GM21526 (cell line): ENCODE measurements at regions not wholly inside any gene's neighbourhood (a gene's known extent, or its start where the extent isn't known, plus 50 kb on each side); places are given as distances from the start of the nearest gene placed in this dataset.

Source experiments
- ATAC-seq: cut with Tn5 transposase; IDR thresholded peaks from one replicate; pipeline ENCODE4 v1.9.1; 2021; ENCODE audit warnings: moderate library complexity; ENCODE audit not compliant: unreplicated experiment, low FRiP score

DNA sequence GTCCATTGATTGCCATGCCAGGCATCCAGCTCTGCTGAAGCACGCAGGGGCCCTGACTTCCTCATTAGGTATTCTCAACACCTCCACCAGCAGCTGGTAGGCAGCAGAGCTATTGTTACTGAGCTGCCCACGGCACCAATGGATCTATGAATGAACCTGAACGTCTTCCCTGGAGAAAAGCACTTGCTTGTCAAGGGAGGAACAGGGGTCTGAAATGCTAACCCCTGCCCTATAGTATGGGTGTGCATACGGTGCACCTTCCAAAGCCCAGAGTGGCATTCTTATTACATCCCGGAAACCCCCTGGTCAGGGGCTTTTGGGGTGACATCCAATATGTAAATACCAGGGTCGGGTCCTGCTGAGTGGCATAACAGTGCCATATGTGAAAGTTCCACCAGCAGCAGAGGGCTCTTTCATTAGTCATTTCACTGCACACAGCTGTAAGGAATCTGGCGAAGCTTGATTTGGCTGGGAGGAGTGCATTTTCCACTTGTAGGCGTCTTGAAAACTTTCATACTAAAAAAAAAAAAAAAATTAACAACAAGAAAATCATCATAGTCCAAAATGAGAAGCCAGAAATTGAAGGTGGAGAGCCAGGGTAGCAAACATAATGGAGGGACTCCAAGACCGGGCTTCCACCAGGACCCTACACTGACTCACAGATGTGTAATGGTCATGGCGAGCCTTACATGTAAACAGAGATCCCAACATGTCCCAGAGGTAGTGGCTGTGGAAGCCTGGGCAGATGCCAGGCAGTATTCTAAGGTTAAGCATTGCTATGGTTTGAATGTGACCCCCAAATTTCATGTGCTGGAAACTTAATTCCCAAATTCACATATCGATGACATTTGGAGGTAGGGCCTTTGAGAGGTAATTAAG, 58.8 kb upstream of the PRDX6 start:
- ATAC-seq = no peak

DNA sequence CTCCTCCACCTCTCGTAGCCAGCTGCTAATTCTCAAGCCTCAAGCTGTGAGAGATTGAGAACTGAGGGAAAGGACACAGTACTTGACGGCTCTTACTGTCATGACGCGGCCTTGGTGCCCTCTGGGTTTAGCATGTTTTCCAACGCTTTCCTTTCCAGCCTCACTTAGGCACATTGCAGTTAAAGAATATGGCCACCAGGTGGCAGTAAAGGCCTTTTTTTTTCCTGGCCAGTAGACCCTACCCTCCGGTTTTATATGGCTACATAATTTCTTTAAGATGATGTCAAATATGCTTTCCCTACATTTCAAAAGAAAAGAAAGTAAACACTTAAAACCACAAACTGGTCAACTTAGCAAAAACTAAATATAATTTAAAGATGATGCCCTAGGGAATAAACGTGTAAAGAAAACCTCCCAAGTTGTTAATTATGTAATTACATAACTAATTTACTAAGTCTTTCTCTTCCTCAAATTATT, 56.8 kb upstream of the PRDX6 start:
- ATAC-seq = no peak

DNA sequence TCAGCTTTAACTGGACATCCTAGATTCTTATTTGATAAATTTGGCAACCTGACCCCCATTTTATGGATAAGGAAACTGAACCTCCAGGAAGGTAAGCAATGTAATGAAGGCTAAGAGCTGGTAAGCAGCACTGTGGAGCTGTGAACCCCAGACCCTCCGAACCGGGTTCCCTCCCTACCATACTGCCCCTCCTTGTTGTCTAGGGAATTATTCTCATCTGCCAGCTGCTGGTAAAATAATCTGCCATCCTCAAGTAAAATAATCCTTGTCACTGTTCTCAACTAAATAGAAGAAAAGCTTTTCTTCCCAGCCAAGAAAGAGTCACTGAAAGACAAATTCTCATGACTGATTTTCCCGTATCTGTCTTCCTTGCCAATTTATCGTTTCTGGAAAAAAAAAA, 55.8 kb upstream of the PRDX6 start:
- ATAC-seq = no peak

DNA sequence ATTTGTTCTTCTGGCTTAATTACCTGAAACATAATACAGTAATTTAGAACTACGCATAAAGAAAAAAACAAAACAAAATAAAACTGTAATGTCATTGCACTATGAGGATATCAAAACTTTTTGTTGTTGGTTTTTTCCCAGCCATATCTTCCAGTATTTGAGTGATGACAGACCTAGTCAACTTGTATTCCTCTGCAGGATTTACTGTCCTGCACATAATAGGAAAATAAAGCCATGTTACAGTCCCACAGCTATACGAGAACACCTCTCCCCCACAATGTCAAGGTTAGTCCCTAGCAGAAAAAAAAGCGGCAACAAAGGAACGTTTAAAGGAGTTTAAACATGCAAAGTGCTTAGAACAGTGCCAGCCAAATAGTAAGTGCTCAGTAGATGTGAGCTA, 55.3 kb upstream of the PRDX6 start:
- ATAC-seq = no peak

DNA sequence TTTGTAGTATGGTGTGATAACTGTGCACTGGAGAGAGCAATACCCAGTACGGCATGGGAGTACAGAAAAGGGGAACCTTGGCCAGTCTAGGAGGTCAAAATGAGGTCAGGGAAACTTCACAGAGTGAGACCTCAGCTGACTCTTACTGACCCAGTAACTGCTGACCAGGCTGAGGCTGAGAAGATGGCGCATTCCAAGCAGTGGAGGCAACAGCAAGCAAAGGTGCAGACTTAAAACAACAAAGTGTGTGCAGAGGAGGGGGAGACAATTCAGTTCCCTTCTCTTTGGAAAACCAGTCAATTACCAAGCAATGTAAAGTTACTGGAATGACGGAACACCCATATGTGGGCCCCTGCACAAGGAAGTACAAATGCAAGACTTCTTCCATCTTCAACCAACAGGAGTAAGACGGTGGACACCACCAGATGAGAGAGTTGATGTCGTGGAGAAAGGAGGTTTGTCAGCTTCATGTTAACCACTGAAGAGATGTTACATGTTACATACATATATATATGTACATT, 54.6 kb upstream of the PRDX6 start:
- no peak for ATAC-seq

DNA sequence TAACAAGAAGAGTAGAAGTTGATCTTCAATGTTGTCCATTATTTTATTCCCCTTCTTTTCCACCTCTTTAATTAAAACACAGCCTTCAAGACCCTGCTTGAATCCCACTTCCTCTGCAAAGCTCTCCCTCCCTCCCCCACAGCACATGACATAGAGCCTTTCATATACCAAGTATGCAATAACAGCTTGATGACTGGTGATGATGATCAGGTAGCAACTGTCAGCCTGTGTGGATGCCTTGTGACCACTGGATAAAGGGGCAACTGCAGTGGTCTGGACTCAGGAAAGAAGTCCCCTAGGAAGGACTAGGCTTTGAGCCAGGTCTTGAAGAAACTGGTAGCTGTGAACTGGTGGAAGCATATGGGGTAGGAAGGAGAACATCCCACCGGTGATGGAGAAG, 53.8 kb upstream of the PRDX6 start:
- no peak for ATAC-seq

DNA sequence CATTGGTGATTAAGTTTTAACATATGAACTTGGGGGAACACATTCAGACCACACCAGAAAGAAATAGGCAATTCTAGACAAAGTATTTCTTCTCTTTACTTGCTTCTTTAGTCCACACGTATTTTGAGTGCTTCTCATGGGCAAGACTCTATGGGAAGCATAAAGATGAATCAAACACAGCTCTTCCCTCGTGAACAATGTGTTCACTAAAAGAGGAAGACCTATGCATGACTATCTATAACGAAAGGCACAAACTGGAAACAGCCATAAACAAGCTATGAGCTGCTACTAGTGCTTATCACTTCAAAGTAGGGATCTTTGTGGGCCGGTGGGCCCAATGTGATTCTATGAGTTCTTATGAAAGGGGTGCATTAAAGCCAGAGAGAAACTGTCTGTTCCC, 53.0 kb upstream of the PRDX6 start:
- ATAC-seq = no peak

DNA sequence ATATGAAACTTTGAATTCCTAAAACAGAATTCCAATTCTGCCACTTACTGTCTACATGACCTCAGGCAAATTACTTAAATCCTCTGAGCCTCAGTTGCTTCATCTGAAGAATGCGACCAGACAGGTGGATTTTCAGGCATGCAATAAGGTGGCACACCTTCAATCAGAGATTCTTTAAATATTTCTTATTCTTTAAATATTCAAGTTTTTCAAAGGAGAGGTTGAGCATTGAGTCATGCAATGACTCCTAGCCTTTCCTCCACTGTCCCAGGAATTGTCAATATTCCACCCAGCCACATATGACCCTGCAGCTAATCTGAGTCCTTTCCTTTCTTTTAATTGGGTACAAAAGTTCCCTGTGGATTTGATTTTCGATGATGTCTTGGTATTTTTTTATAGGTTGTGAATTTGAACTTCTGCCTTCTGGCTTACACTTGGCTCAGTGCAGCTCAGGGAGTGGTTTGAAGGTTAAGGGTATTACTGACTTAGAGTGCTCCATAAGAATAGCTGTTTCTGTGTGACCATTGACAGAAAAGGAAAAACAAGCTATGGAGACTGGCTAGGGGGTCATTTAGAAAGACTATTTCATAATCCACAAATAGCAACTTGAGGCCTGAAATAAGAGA, 52.2 kb upstream of the PRDX6 start:
- ATAC-seq = no peak

DNA sequence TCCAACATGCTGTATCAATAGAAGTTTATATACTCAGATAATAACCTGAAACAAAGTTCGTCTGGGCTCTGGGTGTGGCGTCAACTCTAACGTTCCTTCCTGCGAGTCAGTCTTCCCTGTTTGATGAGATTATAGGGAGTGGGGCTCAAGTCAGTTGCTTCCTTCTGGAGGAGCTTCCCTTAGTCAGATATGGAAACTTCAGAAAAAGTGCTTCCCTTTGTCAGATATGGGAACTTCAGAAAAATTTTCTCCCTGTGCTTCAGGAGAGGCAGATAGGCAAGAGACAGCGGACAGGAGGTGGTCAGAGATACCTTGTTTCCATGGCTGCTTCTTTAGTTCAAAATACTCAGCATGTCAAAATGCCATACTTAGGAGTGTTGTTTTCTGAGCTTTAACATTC, 51.1 kb upstream of the PRDX6 start:
- ATAC-seq = no peak

DNA sequence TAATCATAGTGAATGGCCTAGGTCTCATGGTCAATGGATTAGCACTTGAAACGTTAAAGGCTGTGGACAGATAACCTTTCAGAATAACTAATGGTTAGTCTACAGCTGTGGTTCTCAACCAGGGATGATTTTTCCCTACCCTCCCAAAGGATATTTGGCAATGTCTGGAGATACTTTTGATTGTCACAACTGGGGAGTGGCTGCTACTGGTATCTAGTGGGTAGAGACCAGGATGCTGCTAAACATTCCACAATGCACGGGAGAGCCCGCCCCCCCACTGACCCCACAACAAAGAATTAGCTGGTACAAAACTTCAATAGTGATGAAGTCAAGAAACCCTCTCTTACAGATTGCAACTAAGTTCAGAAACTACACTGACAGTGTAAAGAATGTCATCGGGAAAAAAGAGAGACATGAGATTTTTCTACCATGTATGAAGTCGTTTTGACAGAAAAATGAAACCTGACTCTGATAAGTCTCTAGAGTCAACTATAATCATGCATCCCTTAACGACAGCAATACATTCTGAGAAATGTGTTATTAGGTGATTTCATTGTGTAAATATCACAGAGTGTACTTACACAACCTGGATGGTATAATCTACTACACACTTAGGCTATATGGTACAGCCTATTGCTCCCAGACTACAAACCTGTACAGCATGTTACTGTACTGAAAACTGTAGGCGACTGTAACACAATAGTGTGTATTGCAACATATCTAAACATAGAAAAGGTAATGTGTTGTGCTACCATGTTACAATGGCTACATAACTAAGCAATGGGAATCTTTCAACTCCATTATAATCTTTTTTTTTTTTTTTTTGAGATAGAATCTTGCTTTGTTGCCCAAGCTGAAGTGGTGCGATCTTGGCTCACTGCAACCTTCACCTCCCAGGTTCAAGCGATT, 49.7 kb upstream of the PRDX6 start:
- ATAC-seq = no peak
